ENCODE measurements at regions not wholly inside any gene's neighbourhood (a gene's known extent, or its start where the extent isn't known, plus 50 kb on each side); places are given as distances from the start of the nearest gene placed in this dataset.
"Not testable (repeated sequence)": the region's sequence is repeated elsewhere in the genome, so short reads cannot be mapped to it uniquely, and the experiment has no call there.

DNA sequence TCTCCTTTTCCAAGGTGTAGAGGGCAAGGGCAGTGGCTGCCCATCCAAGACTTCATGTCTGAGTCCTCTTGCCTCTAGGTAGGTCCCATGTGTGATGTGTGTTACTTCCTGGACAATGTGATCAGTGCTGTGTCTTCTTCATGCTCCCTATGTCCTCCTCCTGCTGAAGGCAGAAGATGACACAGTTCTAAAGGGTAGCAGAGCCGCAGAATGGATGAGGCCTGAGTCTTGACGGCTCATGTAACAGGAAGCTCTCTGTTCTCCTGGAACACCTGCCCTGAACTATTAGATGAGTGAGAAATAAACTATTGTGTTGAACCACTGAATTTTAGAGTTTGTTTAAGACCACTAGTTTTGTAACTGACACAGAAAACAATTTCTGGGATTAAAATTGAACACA is 165.9 kb downstream of the NDFIP2 start:
- DNase-seq, result no peak

- DNase-seq, result no peak
Observed at GRCh38 chr13:79645569-79645968, 164.6 kb downstream of the NDFIP2 start.

DNA sequence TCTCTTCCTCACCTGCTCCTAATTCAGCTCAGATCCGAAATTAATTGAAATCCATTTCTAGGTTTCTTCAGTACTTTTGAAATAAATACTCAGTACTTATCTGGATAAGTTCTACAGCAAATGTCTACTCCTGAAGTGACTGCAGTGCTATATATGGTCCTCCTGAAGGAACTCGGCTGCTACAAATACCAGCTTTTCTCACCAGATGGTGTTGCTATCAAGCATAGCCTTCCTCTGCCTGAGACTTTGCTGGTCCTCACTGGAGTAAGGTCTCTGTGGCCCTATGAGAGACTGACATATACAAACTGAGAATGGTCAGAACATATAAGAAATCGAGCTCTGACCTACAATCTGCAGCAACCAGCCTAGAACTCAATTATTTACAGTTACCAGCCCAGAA is 161.6 kb downstream of the NDFIP2 start:
- DNase-seq, result no peak

DNA sequence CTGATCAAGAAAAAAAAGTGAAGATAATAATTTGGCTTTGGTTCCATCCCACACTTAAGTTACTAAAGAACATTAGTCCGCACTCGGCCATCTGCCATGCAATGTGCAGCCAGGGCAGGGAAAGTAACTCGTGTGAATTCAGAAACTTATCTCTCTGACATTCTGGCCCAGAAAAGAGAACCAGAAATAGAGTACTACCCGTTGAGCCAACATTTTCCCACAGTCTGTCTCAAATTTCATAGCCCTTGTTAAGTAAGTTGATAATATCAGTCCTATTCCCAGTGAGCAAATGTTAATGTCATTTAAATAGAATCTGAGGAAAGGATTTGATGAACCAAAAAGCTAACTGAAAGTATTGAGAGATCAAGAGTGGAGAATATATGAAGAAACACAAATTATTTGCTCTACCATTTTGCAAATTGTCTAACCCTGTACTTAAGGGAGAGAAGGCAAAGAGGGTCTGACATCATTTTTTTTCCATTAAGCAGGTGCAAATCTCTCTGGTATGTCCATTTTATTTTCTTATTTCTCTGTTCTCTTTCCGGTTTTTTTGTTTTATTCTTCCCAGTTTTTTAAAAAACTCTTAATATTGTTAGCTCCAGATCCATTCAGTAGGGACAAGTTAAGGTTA is 156.3 kb downstream of the NDFIP2 start:
- no peak for DNase-seq

DNA sequence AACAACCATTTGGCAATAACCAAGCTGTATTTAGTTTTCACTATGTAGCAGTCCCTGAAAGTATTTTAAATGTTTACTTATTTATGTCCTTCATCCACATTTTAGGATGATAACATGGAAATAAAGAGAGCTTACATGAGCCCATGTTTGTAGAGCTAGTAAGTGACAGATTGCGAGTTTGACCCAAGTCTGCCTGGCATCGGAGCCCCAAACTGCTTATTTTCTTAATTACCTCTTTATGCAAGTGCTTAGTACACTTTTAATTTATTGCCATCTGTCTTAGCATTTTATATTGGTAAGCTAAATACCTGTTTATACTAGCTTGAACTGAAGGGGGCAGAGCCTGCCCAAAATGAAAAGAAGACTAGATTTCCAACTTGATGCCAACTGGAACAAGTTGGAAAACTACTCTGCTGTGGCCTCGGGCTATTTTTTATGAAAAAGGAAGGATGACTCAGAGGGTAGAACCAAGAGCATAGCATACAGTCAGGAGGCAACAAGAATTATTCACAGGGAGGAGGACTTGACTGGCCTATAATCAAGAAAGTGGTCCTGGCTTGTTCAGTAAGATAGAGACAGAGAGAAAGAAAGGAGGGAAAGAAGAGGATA is 150.2 kb downstream of the NDFIP2 start:
- DNase-seq, result no peak

- DNase-seq, result no peak
Observed at GRCh38 chr13:79628463-79628862, 147.5 kb downstream of the NDFIP2 start.

DNA sequence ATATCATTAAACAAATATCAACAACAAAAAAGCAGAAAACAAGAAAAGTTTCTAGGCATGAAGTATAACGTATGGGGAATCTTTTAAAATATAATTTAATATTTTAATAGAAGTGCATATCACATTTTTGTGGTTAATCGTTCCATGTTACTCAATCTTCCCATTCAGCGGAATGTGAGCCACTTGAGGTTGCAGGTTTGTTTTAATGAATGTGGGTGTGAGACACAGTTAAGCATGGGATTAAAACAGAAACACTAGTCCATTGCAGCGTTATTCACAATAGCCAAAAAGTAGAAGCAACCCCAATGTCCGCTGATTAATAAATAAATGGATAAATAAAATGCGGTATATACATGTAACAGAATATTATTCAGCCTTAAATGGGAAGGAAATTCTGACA is 146.0 kb downstream of the NDFIP2 start:
- no peak for DNase-seq

GRCh38 chr13:79625517-79625916 is 144.6 kb downstream of the NDFIP2 start:
- DNase-seq, result no peak

GRCh38 chr13:79621902-79622301 is 140.9 kb downstream of the NDFIP2 start:
- no peak for DNase-seq

DNA sequence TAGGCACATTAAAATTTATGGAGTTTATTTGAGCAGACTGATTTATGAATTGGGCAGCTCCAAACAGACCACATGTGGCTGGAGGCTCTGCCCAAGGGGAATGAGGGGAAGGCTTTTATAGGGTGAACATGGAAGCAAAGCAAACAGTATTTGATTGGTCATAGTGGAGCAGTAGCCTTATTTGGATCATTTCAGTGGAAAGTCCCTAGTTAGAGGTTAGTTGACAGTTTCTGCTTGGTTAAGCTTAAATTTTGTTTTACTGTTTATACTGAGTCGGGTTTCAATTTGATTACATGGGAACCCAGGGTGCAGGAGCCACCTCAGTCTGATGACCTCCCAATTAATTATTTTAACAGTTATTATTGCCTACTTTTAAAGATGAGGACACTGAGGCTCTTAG is 140.5 kb downstream of the NDFIP2 start:
- DNase-seq, result no peak

DNA sequence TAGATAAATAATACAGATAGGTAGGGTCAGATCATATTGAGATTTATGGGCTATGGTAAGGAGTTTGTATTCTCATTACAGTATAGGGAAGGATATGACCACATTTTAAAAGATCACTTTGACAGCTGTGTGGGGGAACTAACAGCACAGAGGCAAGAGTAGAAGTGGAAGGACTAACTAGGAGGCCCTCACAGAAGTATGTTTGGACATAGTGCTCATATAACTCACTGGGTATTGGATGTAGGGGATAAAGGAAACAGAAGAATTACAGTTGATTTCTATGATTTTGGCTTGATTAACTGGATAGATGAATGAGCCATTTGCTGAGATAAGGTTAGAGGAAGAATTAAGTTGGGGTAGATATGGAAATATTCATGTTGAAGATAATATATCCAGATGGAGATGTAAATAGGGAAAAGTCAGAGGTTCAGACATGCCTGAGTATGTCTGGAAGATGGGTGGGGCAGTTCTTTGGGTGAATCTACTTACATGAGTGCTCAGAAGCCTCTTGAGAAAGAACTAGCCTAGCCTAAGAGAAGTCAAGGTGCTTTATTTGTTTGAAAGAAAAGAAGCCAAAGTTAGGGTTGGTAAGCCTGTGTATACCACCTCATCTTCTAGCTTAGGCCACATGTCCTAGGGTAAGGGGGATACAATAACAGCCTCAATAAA is 133.4 kb downstream of the NDFIP2 start:
- DNase-seq, result no peak

- DNase-seq, result no peak
Observed at GRCh38 chr13:79612604-79613003, 131.6 kb downstream of the NDFIP2 start.

GRCh38 chr13:79607895-79608294 is 126.9 kb downstream of the NDFIP2 start:
- not testable (repeated sequence) for DNase-seq
